ENCODE measurements at regions not wholly inside any gene's neighbourhood (a gene's known extent, or its start where the extent isn't known, plus 50 kb on each side); places are given as distances from the start of the nearest gene placed in this dataset.

DNA sequence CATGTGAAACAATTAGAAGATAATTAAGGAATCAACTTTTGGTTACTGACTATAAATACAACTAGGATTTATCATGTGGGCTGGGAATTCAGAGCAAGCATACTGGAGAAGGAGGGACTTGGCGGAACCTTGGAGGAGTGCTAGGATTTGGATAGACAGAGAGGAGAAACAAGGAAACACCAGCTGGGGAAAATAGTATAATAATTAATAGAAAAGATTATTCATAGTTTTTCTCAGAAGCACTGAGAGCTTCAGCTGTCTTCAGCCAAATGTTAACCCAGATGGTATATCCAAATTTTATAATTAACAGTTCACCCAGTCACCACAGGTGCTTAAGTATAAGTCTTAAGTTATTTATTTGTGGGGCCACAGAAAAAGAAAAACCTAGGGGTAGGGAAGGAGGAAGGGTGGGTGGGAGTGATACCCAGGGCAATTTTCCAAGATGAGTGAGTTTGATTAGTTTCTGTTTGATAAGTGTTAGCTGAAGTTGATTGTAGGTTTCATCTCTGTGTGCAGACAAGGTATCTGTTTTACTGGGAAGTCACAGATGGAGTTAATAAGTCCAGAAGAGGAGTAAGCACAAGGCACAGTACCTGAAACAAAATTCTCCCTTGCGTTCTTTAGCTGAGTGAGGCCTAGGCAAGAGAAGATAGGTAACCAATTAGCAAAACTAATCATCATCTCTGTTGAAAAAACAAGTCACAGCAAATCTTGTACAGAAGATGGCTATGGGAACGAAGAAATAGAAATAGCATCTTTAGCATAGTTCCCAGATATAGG lies 175.5 kb downstream of the TFAP2B start:
- TF ChIP-seq POLR2A (IDR thresholded peaks at IDR 0.05; ENCODE audit: low read length) (no peak), GATA1 (IDR thresholded peaks at IDR 0.05; ENCODE audit: low read depth, low read length) (no peak)

Data from erythroblast (primary cell).